MCF 10A (cell line): ENCODE measurements at regions not wholly inside any gene's neighbourhood (a gene's known extent, or its start where the extent isn't known, plus 50 kb on each side); places are given as distances from the start of the nearest gene placed in this dataset.

Source experiments
- BruUV-seq: library from RNA; stranded (reverse); fragments of 400-500 nt; replicated peaks from 2 replicates; lab custom pipeline; 2021; lab: Mats Ljungman, UMichigan
- CTCF ChIA-PET: fragments of 300-600 bp; sonication (Branson Sonifier 250); formaldehyde crosslinking; extraction: SDS; loops from one replicate; lab custom pipeline; 2021; ENCODE audit warnings: antibody characterized with exemption, inconsistent platforms; lab: Yijun Ruan, JAX
- POLR2A ChIA-PET: fragments of 300-600, 350-650 bp; sonication (Branson Sonifier 250); formaldehyde crosslinking; extraction: SDS; loops from one replicate; lab custom pipeline; 2020; ENCODE audit warnings: antibody characterized with exemption, inconsistent platforms; lab: Yijun Ruan, JAX
- DNase-seq: peaks from one replicate; pipeline ENCODE4 v3.0.0-alpha.2; 2018; ENCODE audit not compliant: unreplicated experiment
- H3K27ac Mint-ChIP-seq: one replicate; pipeline ENCODE4 v1.8.0; 2022; ENCODE audit warnings: mild to moderate bottlenecking, low read depth, mixed read lengths; ENCODE audit not compliant: unreplicated experiment
- H3K27me3 Mint-ChIP-seq: one replicate; pipeline ENCODE4 v1.8.0; 2022; ENCODE audit warnings: mixed read lengths; ENCODE audit not compliant: insufficient read depth, unreplicated experiment
- H3K36me3 Mint-ChIP-seq: one replicate; pipeline ENCODE4 v1.8.0; 2022; ENCODE audit warnings: mild to moderate bottlenecking, moderate library complexity, mixed read lengths; ENCODE audit not compliant: insufficient read depth, unreplicated experiment
- H3K4me1 Mint-ChIP-seq: one replicate; pipeline ENCODE4 v1.8.0; 2022; ENCODE audit warnings: mixed read lengths; ENCODE audit not compliant: insufficient read depth, unreplicated experiment
- H3K4me3 Mint-ChIP-seq: one replicate; pipeline ENCODE4 v1.8.0; 2022; ENCODE audit warnings: mild to moderate bottlenecking, moderate library complexity, mixed read lengths; ENCODE audit not compliant: unreplicated experiment
- H3K9me3 Mint-ChIP-seq: one replicate; pipeline ENCODE4 v1.8.0; 2022; ENCODE audit warnings: mixed read lengths; ENCODE audit not compliant: unreplicated experiment
- CTCF ChIP-seq: fragments of 200-600 bp; IDR thresholded peaks from one replicate; pipeline ENCODE4 v1.8.0; 2022; ENCODE audit warnings: antibody characterized with exemption, mild to moderate bottlenecking; ENCODE audit not compliant: unreplicated experiment
- intact Hi-C: fragments of 100-400 bp; cut with micrococcal nuclease; formaldehyde crosslinking; loops from 2 replicates; pipeline ENCODE4 v1.14.1; 2022

- peaks cover 5% of the 10 kb centered on the region for H3K36me3 Mint-ChIP-seq
- H3K4me1 Mint-ChIP-seq: no peaks in the 10 kb centered on the region
- H3K9me3 Mint-ChIP-seq: no peaks in the 10 kb centered on the region
- ChIA-PET CTCF (interaction anchor here (0.6 to 1.6 kb wide), 8 partner anchors 12 to 933 kb away, joined by 3 to 7 read pairs (median 4); partner anchors contain the start of gene MED4), POLR2A (interaction anchor here (0.9 to 1.3 kb wide), 2 partner anchors 202 to 239 kb away, joined by 3 read pairs; partner anchors contain the start of genes NUDT15 and SUCLA2)
- BruUV-seq: no TSS peak
- intact Hi-C loops: loop anchor here (1.0 to 5.0 kb wide), 3 partner anchors 188 to 296 kb away; partner anchors contain the start of gene MED4
- DNase-seq: peak; percentile 48
- peak; percentile 24 for TF ChIP-seq CTCF
- no peak overlapping the region for H3K27ac Mint-ChIP-seq
- H3K4me3 Mint-ChIP-seq: no peak overlapping the region
- no peaks in the 10 kb centered on the region for H3K27me3 Mint-ChIP-seq
Observed at GRCh38 chr13:47798906-47799305, 202.2 kb downstream of the SUCLA2 start.

- intact Hi-C loops: loop anchor here (2.0 to 5.0 kb wide), 2 partner anchors 189 to 297 kb away; partner anchors contain the start of gene MED4
- DNase-seq: no peak
- POLR2A ChIA-PET: interaction anchor here (0.9 to 1.3 kb wide), 2 partner anchors 203 to 240 kb away, joined by 3 read pairs; partner anchors contain the start of genes NUDT15 and SUCLA2
- BruUV-seq: no TSS peak
- CTCF ChIA-PET: interaction anchor here (0.5 to 1.6 kb wide), 8 partner anchors 13 to 850 kb away, joined by 3 to 7 read pairs (median 4); partner anchors contain the start of gene MED4
- Mint-ChIP-seq H3K4me1 (no peaks in the 10 kb centered on the region), H3K27ac (no peak overlapping the region), H3K4me3 (no peak overlapping the region), H3K27me3 (no peaks in the 10 kb centered on the region), H3K9me3 (no peaks in the 10 kb centered on the region), H3K36me3 (peaks cover 5% of the 10 kb centered on the region)
- no peak for TF ChIP-seq CTCF
Observed at GRCh38 chr13:47798194-47798593, 202.9 kb downstream of the SUCLA2 start.

- peaks cover 7% of the 10 kb centered on the region for H3K9me3 Mint-ChIP-seq
- DNase-seq: no peak
- no peak overlapping the region for H3K4me3 Mint-ChIP-seq
- H3K27me3 Mint-ChIP-seq: no peaks in the 10 kb centered on the region
- POLR2A ChIA-PET: no interaction called here
- BruUV-seq: no TSS peak
- TF ChIP-seq CTCF: no peak
- H3K4me1 Mint-ChIP-seq: no peaks in the 10 kb centered on the region
- intact Hi-C loops: loop anchor here (5.0 kb wide), 1 partner anchor 190 kb away; no protein-coding TSS in a partner anchor
- CTCF ChIA-PET: interaction anchor here (0.9 kb wide), 1 partner anchor 20 kb away, joined by 3 read pairs; no protein-coding TSS in a partner anchor
- H3K27ac Mint-ChIP-seq: no peak overlapping the region
- H3K36me3 Mint-ChIP-seq: peaks cover 5% of the 10 kb centered on the region
Observed at GRCh38 chr13:47796816-47797215, 204.3 kb downstream of the SUCLA2 start.

- H3K27ac Mint-ChIP-seq: no peak overlapping the region
- intact Hi-C loops: loop anchor here (5.0 kb wide), 1 partner anchor 192 kb away; no protein-coding TSS in a partner anchor
Observed at GRCh38 chr13:47794963-47795362, 206.1 kb downstream of the SUCLA2 start.

More at GRCh38 chr13:47794963-47795362, 206.1 kb downstream of the SUCLA2 start:
- H3K9me3 Mint-ChIP-seq: peaks cover 21% of the 10 kb centered on the region
- POLR2A ChIA-PET: interaction anchor here (0.6 to 1.2 kb wide), 4 partner anchors 300 to 850 kb away, joined by 3 read pairs; partner anchors contain the start of gene MED4
- CTCF ChIA-PET: interaction anchor here (0.5 to 1.0 kb wide), 5 partner anchors 20 to 323 kb away, joined by 3 to 4 read pairs (median 3); no protein-coding TSS in a partner anchor
- H3K4me3 Mint-ChIP-seq: no peak overlapping the region
- H3K27me3 Mint-ChIP-seq: no peaks in the 10 kb centered on the region
- BruUV-seq: no TSS peak
- peak; percentile 38 for TF ChIP-seq CTCF
- DNase-seq: peak; percentile 42
- H3K36me3 Mint-ChIP-seq: peaks cover 5% of the 10 kb centered on the region
- no peaks in the 10 kb centered on the region for H3K4me1 Mint-ChIP-seq
